ENCODE measurements at regions not wholly inside any gene's neighbourhood (a gene's known extent, or its start where the extent isn't known, plus 50 kb on each side); places are given as distances from the start of the nearest gene placed in this dataset.

DNA sequence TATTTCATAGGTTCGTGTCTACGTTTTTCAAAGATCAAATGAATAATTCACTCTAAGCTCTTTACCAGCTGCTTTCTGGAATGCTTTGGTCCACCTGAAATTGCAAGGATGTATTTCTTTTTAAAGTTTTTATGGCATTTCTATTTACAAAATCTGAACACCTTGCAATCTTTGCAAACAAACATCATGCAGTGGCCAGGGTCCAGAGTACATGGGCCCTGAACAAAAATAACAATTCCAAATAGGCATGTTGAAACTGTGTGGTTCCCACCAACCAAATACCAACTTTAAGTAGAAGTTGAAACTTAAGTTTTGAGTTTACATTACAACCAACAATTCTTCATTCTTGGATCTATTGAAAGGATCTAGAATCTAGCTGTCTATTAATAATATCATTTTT lies 180.1 kb upstream of the FTMT start:
- H3K9me3 ChIP-seq (ENCODE audit: control insufficient read depth in 2 of 2, low read length in 2 of 2) = no peaks in the 10 kb centered on the region
- no peak overlapping the region for H3K9ac ChIP-seq (ENCODE audit: low read length in 2 of 2)
- H3K27me3 ChIP-seq (ENCODE audit: control insufficient read depth in 1 of 2, insufficient read depth in 2 of 2, low read length in 2 of 2) = no peaks in the 10 kb centered on the region
- no peaks in the 10 kb centered on the region for H3K4me1 ChIP-seq (ENCODE audit: control insufficient read depth, insufficient read depth, low read length)
- no peak overlapping the region for H3K4me3 ChIP-seq (ENCODE audit: low read length in 2 of 2)
- H3K36me3 ChIP-seq (ENCODE audit: control insufficient read depth in 2 of 2, insufficient read depth in 2 of 2, low read length in 2 of 2) = no peaks in the 10 kb centered on the region
- H3K27ac ChIP-seq (ENCODE audit: low read length) = no peak overlapping the region

DNA sequence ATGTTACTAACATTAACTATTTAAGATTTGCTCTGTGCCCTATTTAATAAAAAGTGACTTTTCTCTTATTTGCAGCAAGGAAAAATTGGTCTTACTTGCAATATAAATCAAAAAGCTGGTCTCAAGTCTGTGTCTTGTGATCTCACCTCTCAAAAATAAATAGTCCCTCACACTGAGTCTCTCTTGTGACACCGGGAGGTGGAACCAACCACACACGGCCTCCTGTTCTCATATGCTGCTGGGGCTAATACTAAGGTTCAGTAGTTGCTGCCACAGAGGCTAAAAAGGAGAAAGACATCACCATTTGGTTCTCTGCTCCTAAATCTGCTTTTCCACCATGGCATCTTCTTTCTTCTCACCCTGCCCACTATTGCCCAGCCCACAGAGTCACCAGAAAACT lies 175.8 kb upstream of the FTMT start:
- no peaks in the 10 kb centered on the region for H3K4me1 ChIP-seq (ENCODE audit: control insufficient read depth, insufficient read depth, low read length)

DNA sequence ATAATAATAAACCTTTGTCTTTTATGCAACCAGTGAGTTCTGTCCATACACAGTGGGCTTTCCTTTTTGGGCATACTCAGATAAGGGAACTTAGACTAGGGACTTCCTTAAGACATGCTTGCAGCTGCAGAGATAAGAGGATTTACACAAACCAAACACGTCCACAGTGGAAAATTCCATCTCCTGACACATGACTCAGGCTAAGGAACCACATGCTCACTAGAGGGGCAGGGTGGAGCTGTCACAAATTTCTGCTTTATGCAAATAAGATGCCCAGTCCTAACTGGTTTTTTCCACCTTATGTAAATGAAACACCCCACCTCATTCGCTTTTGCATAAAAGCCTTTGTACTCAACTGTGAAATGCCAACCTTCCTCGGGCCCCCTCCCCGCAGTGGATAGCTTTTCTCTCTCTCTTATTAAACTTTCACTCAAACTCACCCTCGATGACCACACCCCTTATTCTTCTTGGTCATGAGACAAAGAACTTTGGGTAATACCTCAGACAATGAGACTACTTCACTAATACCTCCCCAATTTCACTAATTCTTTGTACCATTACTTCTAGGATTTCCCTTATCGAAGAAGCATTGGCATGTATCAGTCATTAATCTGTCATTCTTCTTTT lies 170.3 kb upstream of the FTMT start:
- peaks cover 0 to 4% of the 10 kb centered on the region in 2 donors for H3K9me3 ChIP-seq (ENCODE audit: control insufficient read depth in 2 of 2, low read length in 2 of 2)
- no peak overlapping the region for H3K27ac ChIP-seq (ENCODE audit: low read length)
- H3K4me3 ChIP-seq (ENCODE audit: low read length in 2 of 2) = no peak overlapping the region
- H3K4me1 ChIP-seq (ENCODE audit: control insufficient read depth, insufficient read depth, low read length) = no peaks in the 10 kb centered on the region
- no peak overlapping the region for H3K9ac ChIP-seq (ENCODE audit: low read length in 2 of 2)
- no peaks in the 10 kb centered on the region for H3K36me3 ChIP-seq (ENCODE audit: control insufficient read depth in 2 of 2, insufficient read depth in 2 of 2, low read length in 2 of 2)
- no peaks in the 10 kb centered on the region for H3K27me3 ChIP-seq (ENCODE audit: control insufficient read depth in 1 of 2, insufficient read depth in 2 of 2, low read length in 2 of 2)

More for the DNA sequence above, 175.8 kb upstream of the FTMT start:
- Histone ChIP-seq H3K27me3 (ENCODE audit: control insufficient read depth in 1 of 2, insufficient read depth in 2 of 2, low read length in 2 of 2) (no peaks in the 10 kb centered on the region), H3K9me3 (ENCODE audit: control insufficient read depth in 2 of 2, low read length in 2 of 2) (no peaks in the 10 kb centered on the region), H3K4me3 (ENCODE audit: low read length in 2 of 2) (no peak overlapping the region), H3K27ac (ENCODE audit: low read length) (no peak overlapping the region), H3K36me3 (ENCODE audit: control insufficient read depth in 2 of 2, insufficient read depth in 2 of 2, low read length in 2 of 2) (no peaks in the 10 kb centered on the region), H3K9ac (ENCODE audit: low read length in 2 of 2) (no peak overlapping the region)

DNA sequence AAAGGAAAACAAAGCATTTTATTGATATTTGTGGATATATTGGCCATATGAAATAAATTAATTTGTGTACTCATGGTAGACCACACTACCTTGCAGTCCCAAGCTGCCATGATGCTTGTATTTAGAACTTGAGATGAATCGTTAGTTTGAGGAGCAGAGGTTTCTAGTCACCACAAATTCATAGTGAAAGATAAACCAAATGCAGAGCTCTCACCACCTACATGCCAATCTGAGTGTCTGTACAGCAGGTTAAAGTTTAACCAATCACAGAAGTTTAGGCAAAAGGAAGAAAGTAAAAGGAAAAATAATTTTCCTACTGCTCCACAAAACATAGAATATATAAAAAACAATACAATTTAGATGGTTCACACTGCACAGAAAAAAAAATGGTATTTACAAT lies 163.6 kb upstream of the FTMT start:
- Histone ChIP-seq H3K27ac (ENCODE audit: low read length) (no peak overlapping the region), H3K9ac (ENCODE audit: low read length in 2 of 2) (no peak overlapping the region), H3K36me3 (ENCODE audit: control insufficient read depth in 2 of 2, insufficient read depth in 2 of 2, low read length in 2 of 2) (no peaks in the 10 kb centered on the region), H3K9me3 (ENCODE audit: control insufficient read depth in 2 of 2, low read length in 2 of 2) (no peaks in the 10 kb centered on the region), H3K4me1 (ENCODE audit: control insufficient read depth, insufficient read depth, low read length) (no peaks in the 10 kb centered on the region), H3K4me3 (ENCODE audit: low read length in 2 of 2) (no peak overlapping the region), H3K27me3 (ENCODE audit: control insufficient read depth in 1 of 2, insufficient read depth in 2 of 2, low read length in 2 of 2) (no peaks in the 10 kb centered on the region)

DNA sequence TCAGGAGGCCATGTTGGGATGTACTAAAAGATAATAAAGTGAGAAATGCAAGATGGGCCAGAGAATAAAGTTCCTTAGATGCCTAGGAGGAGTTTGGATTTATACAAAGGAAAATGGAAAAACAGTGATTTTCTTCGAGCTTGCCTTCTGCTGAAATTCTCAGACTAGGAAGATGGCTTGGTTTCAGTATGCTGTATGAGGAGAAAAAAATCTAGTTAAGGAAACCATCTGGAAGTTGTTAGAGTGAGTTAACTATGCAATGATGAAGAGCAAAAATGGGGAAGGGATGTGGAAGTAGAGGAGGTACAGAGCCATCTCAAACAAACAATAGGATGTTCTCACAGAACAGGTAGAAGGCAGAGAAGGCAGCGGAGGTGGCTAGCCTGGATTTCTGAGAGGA lies 162.9 kb upstream of the FTMT start:
- H3K27ac ChIP-seq (ENCODE audit: low read length) = no peak overlapping the region
- no peaks in the 10 kb centered on the region for H3K27me3 ChIP-seq (ENCODE audit: control insufficient read depth in 1 of 2, insufficient read depth in 2 of 2, low read length in 2 of 2)
- H3K9me3 ChIP-seq (ENCODE audit: control insufficient read depth in 2 of 2, low read length in 2 of 2) = no peaks in the 10 kb centered on the region
- H3K36me3 ChIP-seq (ENCODE audit: control insufficient read depth in 2 of 2, insufficient read depth in 2 of 2, low read length in 2 of 2) = no peaks in the 10 kb centered on the region
- no peaks in the 10 kb centered on the region for H3K4me1 ChIP-seq (ENCODE audit: control insufficient read depth, insufficient read depth, low read length)
- H3K4me3 ChIP-seq (ENCODE audit: low read length in 2 of 2) = no peak overlapping the region
- H3K9ac ChIP-seq (ENCODE audit: low read length in 2 of 2) = no peak overlapping the region

DNA sequence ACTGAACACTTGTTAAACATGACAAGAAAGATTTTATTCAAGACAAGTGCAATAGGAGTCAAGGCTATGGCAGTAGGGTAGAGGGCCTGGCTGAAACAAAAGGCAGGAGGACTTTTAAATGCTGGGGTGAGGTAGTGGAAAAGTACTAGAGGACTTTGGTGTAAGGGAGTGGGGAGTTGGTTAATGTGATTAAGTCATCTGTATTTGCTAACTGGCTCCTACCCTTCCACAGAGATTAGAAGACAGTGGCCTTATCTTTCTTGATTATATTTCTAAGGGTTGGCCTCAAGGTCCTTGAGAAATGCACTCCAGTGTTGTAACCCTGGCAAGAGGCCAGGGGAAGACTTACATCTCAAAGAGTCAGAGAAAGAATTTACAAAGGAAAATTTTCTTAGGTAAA lies 160.2 kb upstream of the FTMT start:
- no peak overlapping the region for H3K27ac ChIP-seq (ENCODE audit: low read length)
- no peaks in the 10 kb centered on the region for H3K9me3 ChIP-seq (ENCODE audit: control insufficient read depth in 2 of 2, low read length in 2 of 2)
- H3K36me3 ChIP-seq (ENCODE audit: control insufficient read depth in 2 of 2, insufficient read depth in 2 of 2, low read length in 2 of 2) = no peaks in the 10 kb centered on the region
- no peak overlapping the region for H3K9ac ChIP-seq (ENCODE audit: low read length in 2 of 2)
- no peaks in the 10 kb centered on the region for H3K4me1 ChIP-seq (ENCODE audit: control insufficient read depth, insufficient read depth, low read length)
- no peaks in the 10 kb centered on the region for H3K27me3 ChIP-seq (ENCODE audit: control insufficient read depth in 1 of 2, insufficient read depth in 2 of 2, low read length in 2 of 2)
- H3K4me3 ChIP-seq (ENCODE audit: low read length in 2 of 2) = no peak overlapping the region

DNA sequence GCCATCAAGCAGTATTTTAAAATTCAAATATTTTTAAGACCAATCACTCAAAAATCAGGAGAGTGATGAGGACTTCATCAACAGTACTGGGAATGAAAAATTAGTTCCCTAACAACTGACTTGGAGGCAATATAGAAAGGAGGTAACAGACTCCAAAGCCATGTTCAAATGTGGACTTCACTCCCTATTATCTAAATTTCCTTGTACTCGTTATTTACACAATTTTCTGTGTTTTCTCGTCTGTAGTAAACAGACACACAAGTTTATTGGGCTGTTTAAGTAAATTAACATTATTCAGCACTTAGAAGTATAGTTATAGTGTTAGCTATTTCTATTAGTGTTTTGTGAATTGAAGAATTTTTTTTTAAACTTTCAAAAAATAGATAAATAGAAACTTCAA lies 159.5 kb upstream of the FTMT start:
- no peaks in the 10 kb centered on the region for H3K27me3 ChIP-seq (ENCODE audit: control insufficient read depth in 1 of 2, insufficient read depth in 2 of 2, low read length in 2 of 2)
- no peak overlapping the region for H3K4me3 ChIP-seq (ENCODE audit: low read length in 2 of 2)
- H3K27ac ChIP-seq (ENCODE audit: low read length) = no peak overlapping the region
- H3K4me1 ChIP-seq (ENCODE audit: control insufficient read depth, insufficient read depth, low read length) = no peaks in the 10 kb centered on the region
- H3K9ac ChIP-seq (ENCODE audit: low read length in 2 of 2) = no peak overlapping the region
- H3K9me3 ChIP-seq (ENCODE audit: control insufficient read depth in 2 of 2, low read length in 2 of 2) = no peaks in the 10 kb centered on the region
- H3K36me3 ChIP-seq (ENCODE audit: control insufficient read depth in 2 of 2, insufficient read depth in 2 of 2, low read length in 2 of 2) = no peaks in the 10 kb centered on the region

DNA sequence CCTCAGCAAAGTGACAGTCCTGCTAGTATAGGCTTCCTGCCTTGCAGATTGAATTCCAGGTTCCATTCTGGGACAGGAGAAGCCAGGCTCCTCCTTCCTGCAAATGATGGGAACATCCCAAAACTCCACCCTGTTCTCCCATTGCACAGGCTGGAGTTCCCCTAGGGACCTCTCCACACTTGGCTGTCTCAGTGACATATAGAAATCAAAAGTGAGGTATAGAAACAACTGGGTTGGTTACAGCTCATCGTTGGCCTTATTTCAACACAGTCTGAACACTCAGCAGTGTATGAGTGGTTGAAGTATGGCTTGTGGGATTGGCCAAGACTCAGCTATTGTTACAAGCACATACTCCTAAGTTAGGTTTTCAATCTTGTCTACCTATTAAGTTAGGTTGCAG lies 157.8 kb upstream of the FTMT start:
- H3K9ac ChIP-seq (ENCODE audit: low read length in 2 of 2) = no peak overlapping the region
- no peaks in the 10 kb centered on the region for H3K36me3 ChIP-seq (ENCODE audit: control insufficient read depth in 2 of 2, insufficient read depth in 2 of 2, low read length in 2 of 2)
- H3K4me1 ChIP-seq (ENCODE audit: control insufficient read depth, insufficient read depth, low read length) = no peaks in the 10 kb centered on the region
- no peaks in the 10 kb centered on the region for H3K27me3 ChIP-seq (ENCODE audit: control insufficient read depth in 1 of 2, insufficient read depth in 2 of 2, low read length in 2 of 2)
- no peaks in the 10 kb centered on the region for H3K9me3 ChIP-seq (ENCODE audit: control insufficient read depth in 2 of 2, low read length in 2 of 2)
- H3K27ac ChIP-seq (ENCODE audit: low read length) = no peak overlapping the region
- H3K4me3 ChIP-seq (ENCODE audit: low read length in 2 of 2) = no peak overlapping the region

DNA sequence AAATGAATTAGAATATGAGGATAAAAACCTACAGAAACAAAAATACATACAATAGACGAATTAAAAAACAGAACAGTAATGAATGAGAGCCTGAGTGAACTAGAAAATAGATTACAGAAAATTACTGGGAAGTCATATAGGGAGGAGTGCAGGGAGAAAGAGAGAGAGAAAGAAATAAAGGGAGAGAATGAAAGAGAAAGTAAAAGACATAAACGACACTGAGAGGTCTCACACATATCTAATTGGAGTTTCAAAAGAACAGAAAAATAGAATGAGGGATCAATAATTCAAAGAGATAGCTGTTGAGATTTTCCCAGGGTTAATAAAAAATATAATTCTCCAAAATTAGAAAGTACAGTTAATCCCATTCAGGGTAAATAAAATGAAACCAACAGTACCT lies 156.4 kb upstream of the FTMT start:
- Histone ChIP-seq H3K4me1 (ENCODE audit: control insufficient read depth, insufficient read depth, low read length) (no peaks in the 10 kb centered on the region), H3K9ac (ENCODE audit: low read length in 2 of 2) (no peak overlapping the region), H3K4me3 (ENCODE audit: low read length in 2 of 2) (no peak overlapping the region), H3K27ac (ENCODE audit: low read length) (no peak overlapping the region), H3K36me3 (ENCODE audit: control insufficient read depth in 2 of 2, insufficient read depth in 2 of 2, low read length in 2 of 2) (no peaks in the 10 kb centered on the region), H3K9me3 (ENCODE audit: control insufficient read depth in 2 of 2, low read length in 2 of 2) (no peaks in the 10 kb centered on the region), H3K27me3 (ENCODE audit: control insufficient read depth in 1 of 2, insufficient read depth in 2 of 2, low read length in 2 of 2) (no peaks in the 10 kb centered on the region)

DNA sequence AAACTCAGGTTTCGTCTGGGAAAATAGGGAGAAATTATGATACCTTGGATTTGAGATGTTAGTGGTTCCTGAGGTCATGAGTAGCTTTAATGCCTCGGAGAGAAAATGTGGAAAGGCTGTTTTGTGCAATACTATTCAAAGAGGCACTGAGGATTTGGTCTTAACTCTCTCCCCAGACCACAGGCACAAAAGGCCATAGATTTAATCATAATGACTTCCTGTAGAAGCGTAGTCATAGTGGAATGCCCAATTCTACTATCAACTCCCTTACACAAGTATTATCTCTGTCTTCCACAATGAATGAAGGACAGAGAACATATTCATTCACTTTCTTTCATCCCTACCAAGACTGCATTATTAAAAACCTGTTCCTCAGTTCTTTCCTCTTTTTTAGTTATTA lies 153.0 kb upstream of the FTMT start:
- no peak overlapping the region for H3K9ac ChIP-seq (ENCODE audit: low read length in 2 of 2)
- H3K27me3 ChIP-seq (ENCODE audit: control insufficient read depth in 1 of 2, insufficient read depth in 2 of 2, low read length in 2 of 2) = no peaks in the 10 kb centered on the region
- H3K9me3 ChIP-seq (ENCODE audit: control insufficient read depth in 2 of 2, low read length in 2 of 2) = no peaks in the 10 kb centered on the region
- H3K4me3 ChIP-seq (ENCODE audit: low read length in 2 of 2) = no peak overlapping the region
- no peak overlapping the region for H3K27ac ChIP-seq (ENCODE audit: low read length)
- no peaks in the 10 kb centered on the region for H3K4me1 ChIP-seq (ENCODE audit: control insufficient read depth, insufficient read depth, low read length)
- H3K36me3 ChIP-seq (ENCODE audit: control insufficient read depth in 2 of 2, insufficient read depth in 2 of 2, low read length in 2 of 2) = no peaks in the 10 kb centered on the region

DNA sequence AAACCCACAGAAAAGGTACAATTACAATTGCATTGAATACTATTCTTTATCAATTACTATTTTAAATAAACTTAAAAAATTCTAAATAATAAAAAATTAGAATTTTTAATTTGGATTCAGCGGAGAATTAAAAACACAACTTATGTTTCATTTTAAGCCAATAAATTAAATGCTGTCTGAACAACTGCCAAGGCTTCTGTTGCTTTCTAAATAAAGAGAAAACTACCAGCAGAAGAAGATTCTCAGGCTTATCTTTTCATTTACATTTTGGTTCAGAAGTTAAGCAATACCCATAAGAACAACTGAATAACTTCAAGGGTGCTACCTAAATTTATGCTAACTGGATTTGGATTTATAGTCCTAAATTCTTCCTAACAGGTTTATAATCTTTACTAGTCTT lies 150.0 kb upstream of the FTMT start:
- no peak overlapping the region for H3K27ac ChIP-seq (ENCODE audit: low read length)
- no peak overlapping the region for H3K9ac ChIP-seq (ENCODE audit: low read length in 2 of 2)
- H3K9me3 ChIP-seq (ENCODE audit: control insufficient read depth in 2 of 2, low read length in 2 of 2) = no peaks in the 10 kb centered on the region
- H3K36me3 ChIP-seq (ENCODE audit: control insufficient read depth in 2 of 2, insufficient read depth in 2 of 2, low read length in 2 of 2) = no peaks in the 10 kb centered on the region
- H3K27me3 ChIP-seq (ENCODE audit: control insufficient read depth in 1 of 2, insufficient read depth in 2 of 2, low read length in 2 of 2) = no peaks in the 10 kb centered on the region
- no peaks in the 10 kb centered on the region for H3K4me1 ChIP-seq (ENCODE audit: control insufficient read depth, insufficient read depth, low read length)
- no peak overlapping the region for H3K4me3 ChIP-seq (ENCODE audit: low read length in 2 of 2)
